IMR-90 (cell line): ENCODE measurements at regions not wholly inside any gene's neighbourhood (a gene's known extent, or its start where the extent isn't known, plus 50 kb on each side); places are given as distances from the start of the nearest gene placed in this dataset.
"Not testable (repeated sequence)": the region's sequence is repeated elsewhere in the genome, so short reads cannot be mapped to it uniquely, and the experiment has no call there.

Experiments
- ATAC-seq: fragments of 200-7000 bp; cut with Tn5 transposase; 2 replicates; pipeline ENCODE4 v1.9.1; 2020; ENCODE audit warnings: low read depth, mild to moderate bottlenecking, moderate library complexity
- BruUV-seq: library from RNA; stranded (reverse); fragments of 400-500 nt; replicated peaks from 2 replicates; lab custom pipeline; 2021; lab: Mats Ljungman, UMichigan
- CTCF ChIA-PET: fragments of 300-600 bp; formaldehyde crosslinking; extraction: SDS; loops from one replicate; lab custom pipeline; 2021; ENCODE audit warnings: antibody characterized with exemption; lab: Yijun Ruan, JAX
- POLR2A ChIA-PET: fragments of 300-600 bp; sonication (Branson Sonifier 250); formaldehyde crosslinking; loops from one replicate; lab custom pipeline; 2022; ENCODE audit warnings: antibody characterized with exemption; ENCODE audit not compliant: unreplicated experiment; lab: Charles Lee
- DNase-seq: peaks from one replicate; pipeline ENCODE4 v3.0.0; 2013
- H2AFZ ChIP-seq: replicated peaks from 2 replicates; pipeline ENCODE3; 2013; ENCODE audit warnings: low read length, mild to moderate bottlenecking; ENCODE audit not compliant: poor library complexity
- H2AK5ac ChIP-seq: 2 replicates; pipeline ENCODE4 v1.6.1; 2013; ENCODE audit warnings: low read depth, low read length, inconsistent platforms
- H2AK9ac ChIP-seq: replicated peaks from 2 replicates; pipeline ENCODE3; 2013; ENCODE audit warnings: mild to moderate bottlenecking, low read depth, low read length, moderate library complexity; ENCODE audit not compliant: poor library complexity
- H2BK120ac ChIP-seq: 2 replicates; pipeline ENCODE4 v1.6.1; 2013; ENCODE audit warnings: low read depth, low read length, inconsistent platforms
- H2BK15ac ChIP-seq: 3 replicates; pipeline ENCODE4 v1.6.1; 2013; ENCODE audit warnings: low read depth, low read length, inconsistent platforms
- H2BK20ac ChIP-seq: 2 replicates; pipeline ENCODE4 v1.6.1; 2013; ENCODE audit warnings: low read depth, mild to moderate bottlenecking, inconsistent platforms, low read length, moderate library complexity
- H2BK5ac ChIP-seq: 2 replicates; pipeline ENCODE4 v1.6.1; 2013; ENCODE audit warnings: mild to moderate bottlenecking, low read depth, low read length, inconsistent platforms; ENCODE audit not compliant: poor library complexity, severe bottlenecking
- H3K14ac ChIP-seq: replicated peaks from 2 replicates; pipeline ENCODE4 v1.6.1; 2013; ENCODE audit warnings: low read depth, low read length, inconsistent platforms
- H3K18ac ChIP-seq: 2 replicates; pipeline ENCODE4 v1.6.1; 2013; ENCODE audit warnings: low read depth, low read length, control low read depth
- H3K23ac ChIP-seq: 2 replicates; pipeline ENCODE4 v1.6.1; 2013; ENCODE audit warnings: low read depth, low read length, inconsistent platforms
- H3K27ac ChIP-seq: 2 replicates; pipeline ENCODE4 v1.5.1; 2013; ENCODE audit warnings: mild to moderate bottlenecking, control low read depth, low read length; ENCODE audit not compliant: insufficient read depth
- H3K27me3 ChIP-seq: 2 replicates; pipeline ENCODE4 v1.6.1; 2013; ENCODE audit warnings: low read length; ENCODE audit not compliant: control insufficient read depth, insufficient read depth
- H3K36me3 ChIP-seq: 2 replicates; pipeline ENCODE4 v1.6.1; 2013; ENCODE audit warnings: low read length, mixed read lengths; ENCODE audit not compliant: control insufficient read depth, insufficient read depth
- H3K4ac ChIP-seq: 2 replicates; pipeline ENCODE4 v1.6.1; 2013; ENCODE audit warnings: low read depth, low read length, inconsistent platforms
- H3K4me1 ChIP-seq: 2 replicates; pipeline ENCODE4 v1.6.1; 2013; ENCODE audit warnings: low read length, mixed read lengths; ENCODE audit not compliant: control insufficient read depth, insufficient read depth
- H3K4me2 ChIP-seq: 2 replicates; pipeline ENCODE4 v1.6.1; 2013; ENCODE audit warnings: low read depth, mild to moderate bottlenecking, control low read depth, low read length, moderate library complexity
- H3K4me3 ChIP-seq: 2 replicates; pipeline ENCODE4 v1.5.1; 2013; ENCODE audit warnings: low read depth, mild to moderate bottlenecking, control low read depth, low read length, moderate library complexity; ENCODE audit not compliant: insufficient read depth
- H3K56ac ChIP-seq: 2 replicates; pipeline ENCODE4 v1.6.1; 2013; ENCODE audit warnings: low read length, inconsistent platforms; ENCODE audit not compliant: insufficient read depth; ENCODE audit errors: extremely low read depth
- H3K79me1 ChIP-seq, 2 experiments: 2 replicates each; pipeline ENCODE4 v1.6.1; 2013; ENCODE audit warnings: low read length in 2 of 2, inconsistent platforms in 1 of 2, low read depth in 1 of 2
- H3K9ac ChIP-seq: 2 replicates; pipeline ENCODE4 v1.6.1; 2013; ENCODE audit warnings: low read depth, low read length, control low read depth
- H3K9me1 ChIP-seq: 2 replicates; pipeline ENCODE4 v1.6.1; 2013; ENCODE audit warnings: low read length, inconsistent platforms; ENCODE audit not compliant: insufficient read depth
- H3K9me3 ChIP-seq: 2 replicates; pipeline ENCODE4 v1.6.1; 2013; ENCODE audit warnings: low read length; ENCODE audit not compliant: control insufficient read depth, insufficient read depth
- H4K20me1 ChIP-seq: 2 replicates; pipeline ENCODE4 v1.6.1; 2013; ENCODE audit warnings: low read length, inconsistent platforms; ENCODE audit not compliant: insufficient read depth
- H4K5ac ChIP-seq: 2 replicates; pipeline ENCODE4 v1.6.1; 2013; ENCODE audit warnings: mild to moderate bottlenecking, low read depth, low read length, control low read depth
- H4K8ac ChIP-seq, 2 experiments: 2 replicates each; pipeline ENCODE4 v1.6.1; 2013; ENCODE audit warnings: low read depth in 2 of 2, low read length in 2 of 2, control low read depth in 1 of 2, inconsistent platforms in 1 of 2
- H4K91ac ChIP-seq: 2 replicates; pipeline ENCODE4 v1.6.1; 2013; ENCODE audit warnings: low read depth, low read length, inconsistent platforms; ENCODE audit not compliant: insufficient read depth
- CEBPB ChIP-seq: IDR thresholded peaks from 2 replicates; pipeline ENCODE4 v1.6.1; 2012; ENCODE audit warnings: low read depth, low read length, improper control_type of control experiment
- ELK1 ChIP-seq: fragments of 150-350 bp; IDR thresholded peaks from 2 replicates; pipeline ENCODE4 v1.6.1; 2016; ENCODE audit warnings: low read depth, mild to moderate bottlenecking, low read length, moderate library complexity, borderline replicate concordance
- NFE2L2 ChIP-seq: fragments of 150-350 bp; IDR thresholded peaks from 2 replicates; pipeline ENCODE4 v1.6.1; 2016; ENCODE audit warnings: low read depth, mild to moderate bottlenecking, low read length
- WGBS, 2 experiments: methylation state at CpG; one replicate each; pipeline versions ENCODE4 v1.1.5 to v1.1.7; 2013; ENCODE audit warnings: missing lambda C conversion rate in 2 of 2; ENCODE audit not compliant: insufficient read length in 1 of 2; ENCODE audit errors: extremely low coverage in 2 of 2; 5-methylcytosine and 5-hydroxymethylcytosine counted together
- dilution Hi-C: fragments of 300-500 bp; cut with HindIII; formaldehyde crosslinking; loops from one replicate; pipeline ENCODE4 v1.14.3; 2018; ENCODE audit warnings: low sequenced_read_pairs; ENCODE audit not compliant: unreplicated experiment
- in situ Hi-C: fragments of 300-500 bp; cut with MboI; formaldehyde crosslinking; loops from 3 replicates; pipeline ENCODE4 v1.14.3; 2019; ENCODE audit warnings: low sequenced_read_pairs, inconsistent platforms, mixed read lengths
- intact Hi-C: fragments of 100-400 bp; cut with micrococcal nuclease; formaldehyde crosslinking; loops from 2 replicates; pipeline ENCODE4 v1.10.0; 2022

GRCh38 chr12:60760965-60761364 lies 1165.1 kb downstream of the SLC16A7 start:
- no peak overlapping the region for H3K9ac ChIP-seq
- no peaks in the 10 kb centered on the region for H3K36me3 ChIP-seq
- in situ Hi-C loops: no loop called here
- no peak overlapping the region for H3K27ac ChIP-seq
- no peak overlapping the region for H2AK5ac ChIP-seq
- no peak overlapping the region for H4K5ac ChIP-seq
- H2AFZ ChIP-seq: no peak overlapping the region
- no peak overlapping the region for H3K23ac ChIP-seq
- no peak for DNase-seq
- no peak overlapping the region for H3K4me3 ChIP-seq
- CTCF ChIA-PET: no interaction called here
- H2BK5ac ChIP-seq: no peak overlapping the region
- H3K14ac ChIP-seq: no peak overlapping the region
- H3K4me2 ChIP-seq: no peak overlapping the region
- no peak overlapping the region for H4K91ac ChIP-seq
- intact Hi-C loops: no loop called here
- H4K20me1 ChIP-seq: no peaks in the 10 kb centered on the region
- BruUV-seq: no TSS peak
- H3K56ac ChIP-seq: no peak overlapping the region
- no peak overlapping the region for H2BK15ac ChIP-seq
- H3K18ac ChIP-seq: no peak overlapping the region
- H3K9me1 ChIP-seq: no peaks in the 10 kb centered on the region
- dilution Hi-C loops: no loop called here
- no peak overlapping the region for H2AK9ac ChIP-seq
- POLR2A ChIA-PET: no interaction called here
- H3K27me3 ChIP-seq: no peaks in the 10 kb centered on the region
- H3K4me1 ChIP-seq: no peaks in the 10 kb centered on the region
- H3K79me1 ChIP-seq: no peaks in the 10 kb centered on the region
- no peak overlapping the region for H4K8ac ChIP-seq
- H3K9me3 ChIP-seq: no peaks in the 10 kb centered on the region
- H3K4ac ChIP-seq: no peak overlapping the region
- no CpG with 5 or more reads among the region's 1 CpG for WGBS, 2 experiments
- TF ChIP-seq CEBPB: no peak
- TF ChIP-seq NFE2L2: no peak
- TF ChIP-seq ELK1: no peak
- no peak overlapping the region for H2BK20ac ChIP-seq
- no peak for ATAC-seq
- H2BK120ac ChIP-seq: no peak overlapping the region

- H4K91ac ChIP-seq: 0 out of 2 replicates have a peak overlapping the region, but pooled peaks have one; percentile 25
- H3K27ac ChIP-seq, H3K9ac ChIP-seq, H3K23ac ChIP-seq, H4K5ac ChIP-seq, CTCF ChIA-PET, H3K4me2 ChIP-seq, H3K27me3 ChIP-seq, H3K9me3 ChIP-seq, H3K36me3 ChIP-seq, H3K14ac ChIP-seq, H3K79me1 ChIP-seq, in situ Hi-C loops, H2AFZ ChIP-seq, BruUV-seq, H3K4me1 ChIP-seq, intact Hi-C loops, H3K18ac ChIP-seq, H2AK5ac ChIP-seq, H3K56ac ChIP-seq, H3K9me1 ChIP-seq, H2BK5ac ChIP-seq, ATAC-seq, DNase-seq, dilution Hi-C loops, H3K4me3 ChIP-seq, H4K20me1 ChIP-seq, H2AK9ac ChIP-seq, POLR2A ChIA-PET: not testable (repeated sequence)
- H4K8ac ChIP-seq: peak overlapping the region in 1 of 2 experiments; percentile 27; a peak in 1 of 4 replicates
- peak overlapping the region; percentile 26; the same call in 1 of the 2 replicates for H3K4ac ChIP-seq
- 0 out of 2 replicates have a peak overlapping the region, but pooled peaks have one; percentile 67 for H2BK120ac ChIP-seq
- no CpG with 5 or more reads among the region's 1 CpG for WGBS, 2 experiments
- H2BK20ac ChIP-seq: 0 out of 2 replicates have a peak overlapping the region, but pooled peaks have one; percentile 22
- H2BK15ac ChIP-seq: 0 out of 3 replicates have a peak overlapping the region, but pooled peaks have one; percentile 36
Measured at GRCh38 chr12:60801166-60801565, 1205.3 kb downstream of the SLC16A7 start.
